ENCODE measurements at regions not wholly inside any gene's neighbourhood (a gene's known extent, or its start where the extent isn't known, plus 50 kb on each side); places are given as distances from the start of the nearest gene placed in this dataset.

DNA sequence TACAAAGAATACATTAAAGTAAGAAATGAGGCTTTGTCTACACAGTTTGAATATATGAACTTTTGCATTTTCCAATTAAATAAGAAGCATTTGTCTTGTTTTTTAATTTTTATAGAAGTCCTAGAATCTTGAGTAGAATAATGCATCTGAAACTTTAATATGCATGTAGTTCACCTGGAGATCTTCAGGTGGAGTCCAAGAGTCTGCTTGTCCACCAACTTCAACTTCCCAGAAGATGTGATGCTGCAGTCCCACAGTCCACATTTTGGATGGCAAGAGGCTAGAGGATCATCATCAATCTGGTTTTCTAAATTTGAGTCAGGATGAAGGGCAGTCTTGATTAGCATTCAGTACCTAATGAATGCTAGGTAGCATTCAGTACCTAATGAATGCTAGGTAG lies 357.6 kb upstream of the SOX2 start:
- no peaks in the 10 kb centered on the region for H3K4me1 Mint-ChIP-seq
- H3K27ac Mint-ChIP-seq = no peak overlapping the region
- ATAC-seq (ENCODE audit: low read depth) (no peak), DNase-seq (no peak)
- H3K4me3 Mint-ChIP-seq = no peak overlapping the region
- intact Hi-C loops (cut with micrococcal nuclease) = no loop called here
- H3K36me3 Mint-ChIP-seq (ENCODE audit: low read depth) = no peaks in the 10 kb centered on the region
- no peaks in the 10 kb centered on the region for H3K27me3 Mint-ChIP-seq
- CTCF ChIA-PET = no interaction called here
- H3K9me3 Mint-ChIP-seq = no peaks in the 10 kb centered on the region
- POLR2A ChIA-PET = no interaction called here
- TF ChIP-seq, protein P1, sequence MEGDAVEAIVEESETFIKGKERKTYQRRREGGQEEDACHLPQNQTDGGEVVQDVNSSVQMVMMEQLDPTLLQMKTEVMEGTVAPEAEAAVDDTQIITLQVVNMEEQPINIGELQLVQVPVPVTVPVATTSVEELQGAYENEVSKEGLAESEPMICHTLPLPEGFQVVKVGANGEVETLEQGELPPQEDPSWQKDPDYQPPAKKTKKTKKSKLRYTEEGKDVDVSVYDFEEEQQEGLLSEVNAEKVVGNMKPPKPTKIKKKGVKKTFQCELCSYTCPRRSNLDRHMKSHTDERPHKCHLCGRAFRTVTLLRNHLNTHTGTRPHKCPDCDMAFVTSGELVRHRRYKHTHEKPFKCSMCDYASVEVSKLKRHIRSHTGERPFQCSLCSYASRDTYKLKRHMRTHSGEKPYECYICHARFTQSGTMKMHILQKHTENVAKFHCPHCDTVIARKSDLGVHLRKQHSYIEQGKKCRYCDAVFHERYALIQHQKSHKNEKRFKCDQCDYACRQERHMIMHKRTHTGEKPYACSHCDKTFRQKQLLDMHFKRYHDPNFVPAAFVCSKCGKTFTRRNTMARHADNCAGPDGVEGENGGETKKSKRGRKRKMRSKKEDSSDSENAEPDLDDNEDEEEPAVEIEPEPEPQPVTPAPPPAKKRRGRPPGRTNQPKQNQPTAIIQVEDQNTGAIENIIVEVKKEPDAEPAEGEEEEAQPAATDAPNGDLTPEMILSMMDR (IDR thresholded peaks at IDR 0.05) = no peak

DNA sequence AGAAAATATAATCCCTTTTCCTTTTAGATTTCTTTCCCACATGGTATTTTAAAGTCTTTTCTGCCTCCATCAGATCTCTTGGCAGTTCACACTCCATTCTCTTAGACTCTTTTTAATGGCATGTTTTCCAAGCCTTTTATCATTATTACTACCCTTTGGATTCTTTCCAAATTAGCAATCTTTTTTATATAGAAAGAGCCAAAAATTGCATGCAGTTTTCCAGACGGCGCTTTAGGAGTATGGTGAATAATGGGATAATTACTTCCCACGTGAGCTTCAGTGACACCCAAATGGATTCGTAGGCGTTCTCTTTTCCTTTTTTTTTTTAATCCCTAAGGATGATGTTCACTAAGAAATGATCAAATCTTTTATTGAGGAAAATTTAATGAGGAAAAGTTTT lies 354.8 kb upstream of the DNAJC19 start:
- no peak overlapping the region for H3K27ac Mint-ChIP-seq
- H3K4me1 Mint-ChIP-seq = no peaks in the 10 kb centered on the region
- ChIA-PET POLR2A (no interaction called here), CTCF (no interaction called here)
- TF ChIP-seq, protein P1 (IDR thresholded peaks at IDR 0.05) = no peak
- intact Hi-C loops (cut with micrococcal nuclease) = no loop called here
- H3K4me3 Mint-ChIP-seq = no peak overlapping the region
- H3K27me3 Mint-ChIP-seq = no peaks in the 10 kb centered on the region
- no peak for DNase-seq
- no peaks in the 10 kb centered on the region for H3K36me3 Mint-ChIP-seq (ENCODE audit: low read depth)
- no peak for ATAC-seq (ENCODE audit: low read depth)
- peaks cover 2% of the 10 kb centered on the region for H3K9me3 Mint-ChIP-seq

DNA sequence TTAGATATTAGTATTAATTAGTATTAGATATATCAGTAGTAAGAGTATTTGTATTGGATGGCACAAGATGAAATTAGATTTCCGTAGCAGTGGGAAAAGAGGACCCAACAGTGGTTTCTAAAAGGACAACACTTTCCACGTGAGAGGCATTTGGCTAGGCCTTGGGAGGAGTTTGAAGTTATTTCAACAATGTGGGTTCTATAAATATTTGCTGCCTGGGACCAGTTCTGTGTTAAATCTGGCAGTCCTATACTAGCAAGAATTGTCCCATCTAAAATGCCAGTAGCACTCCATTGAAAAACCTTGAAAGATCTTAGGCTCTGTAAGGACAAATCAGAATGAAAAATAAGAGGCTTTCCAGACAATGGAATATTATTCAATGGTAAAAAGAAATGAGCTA lies 347.1 kb upstream of the DNAJC19 start:
- no peak overlapping the region for H3K4me3 Mint-ChIP-seq
- TF ChIP-seq, protein P1 (IDR thresholded peaks at IDR 0.05) = no peak
- ChIA-PET CTCF (no interaction called here), POLR2A (no interaction called here)
- H3K36me3 Mint-ChIP-seq (ENCODE audit: low read depth) = no peaks in the 10 kb centered on the region
- no peak overlapping the region for H3K27ac Mint-ChIP-seq
- no peaks in the 10 kb centered on the region for H3K4me1 Mint-ChIP-seq
- H3K9me3 Mint-ChIP-seq = peaks cover 2% of the 10 kb centered on the region
- ATAC-seq (ENCODE audit: low read depth) = no peak
- H3K27me3 Mint-ChIP-seq = no peaks in the 10 kb centered on the region
- intact Hi-C loops (cut with micrococcal nuclease) = no loop called here
- no peak for DNase-seq

DNA sequence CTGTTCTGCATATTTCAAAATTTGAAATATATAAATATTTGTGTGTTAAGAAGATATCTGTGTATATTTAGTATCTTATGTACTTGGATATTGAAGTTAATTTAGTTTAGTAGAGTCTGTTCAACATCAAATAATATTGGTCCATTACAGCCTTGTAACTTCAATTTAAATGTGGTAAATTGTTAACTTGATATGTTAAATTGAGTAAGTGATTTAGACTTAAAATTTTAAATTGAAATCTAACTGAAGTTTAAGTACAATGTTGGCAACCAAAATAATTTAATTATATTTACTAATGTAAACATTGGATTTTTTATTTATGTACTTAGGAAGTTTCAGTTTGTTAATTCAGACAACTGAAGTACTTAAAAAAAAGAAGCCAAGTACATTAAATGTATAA lies 343.9 kb upstream of the DNAJC19 start:
- Mint-ChIP-seq H3K4me3 (no peak overlapping the region), H3K27ac (no peak overlapping the region), H3K27me3 (no peaks in the 10 kb centered on the region), H3K36me3 (ENCODE audit: low read depth) (no peaks in the 10 kb centered on the region), H3K4me1 (no peaks in the 10 kb centered on the region), H3K9me3 (no peaks in the 10 kb centered on the region)
- intact Hi-C loops (cut with micrococcal nuclease) = no loop called here
- DNase-seq = no peak
- POLR2A ChIA-PET = no interaction called here
- TF ChIP-seq, protein P1 (IDR thresholded peaks at IDR 0.05) = no peak
- no peak for ATAC-seq (ENCODE audit: low read depth)
- CTCF ChIA-PET = no interaction called here

DNA sequence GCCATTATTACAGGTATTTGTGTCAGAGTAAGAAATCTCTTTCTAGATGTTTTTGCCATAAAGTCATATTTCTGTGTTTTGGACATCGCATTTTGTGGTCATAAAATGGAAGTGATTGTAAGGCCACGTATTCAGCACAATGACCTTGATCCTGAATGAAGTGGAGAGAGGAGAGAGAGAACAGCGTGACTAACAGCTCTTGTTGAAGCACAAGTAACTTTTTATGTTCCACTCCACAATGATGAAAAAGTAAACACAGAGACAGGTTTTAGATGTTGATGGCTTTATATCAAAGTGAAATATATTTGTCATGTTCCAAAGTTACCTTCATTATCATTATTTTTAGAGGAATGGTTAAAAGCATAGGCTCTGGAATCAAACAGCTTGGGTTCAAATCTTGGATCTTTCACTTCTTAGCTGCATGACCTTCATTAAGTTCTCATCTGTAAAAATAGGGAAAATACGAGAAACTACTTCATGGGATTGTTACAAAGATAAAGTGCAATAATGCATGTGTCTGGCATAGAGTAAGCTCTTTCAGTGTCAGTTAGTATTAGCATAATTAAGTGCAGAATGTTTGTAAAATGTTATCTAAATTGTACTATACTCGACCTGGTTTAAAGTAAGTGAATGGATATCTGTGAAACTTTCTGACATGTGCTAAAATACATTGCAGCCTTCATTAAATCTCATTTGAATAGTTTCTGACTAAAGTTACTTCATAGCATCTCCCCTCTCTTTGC lies 341.5 kb upstream of the DNAJC19 start:
- POLR2A ChIA-PET = no interaction called here
- CTCF ChIA-PET = no interaction called here
- TF ChIP-seq, protein P1 (IDR thresholded peaks at IDR 0.05) = no peak

More for the DNA sequence above, 341.5 kb upstream of the DNAJC19 start:
- no peaks in the 10 kb centered on the region for H3K36me3 Mint-ChIP-seq (ENCODE audit: low read depth)
- DNase-seq (no peak), ATAC-seq (ENCODE audit: low read depth) (no peak)
- no peaks in the 10 kb centered on the region for H3K4me1 Mint-ChIP-seq
- no peak overlapping the region for H3K4me3 Mint-ChIP-seq
- H3K27ac Mint-ChIP-seq = no peak overlapping the region
- H3K9me3 Mint-ChIP-seq = no peaks in the 10 kb centered on the region
- H3K27me3 Mint-ChIP-seq = no peaks in the 10 kb centered on the region
- intact Hi-C loops (cut with micrococcal nuclease) = no loop called here
